Liver (tissue), 8 donors: ENCODE measurements at regions not wholly inside any gene's neighbourhood (a gene's known extent, or its start where the extent isn't known, plus 50 kb on each side); places are given as distances from the start of the nearest gene placed in this dataset.

Experiments used
- DNase-seq: peaks from one replicate; pipeline ENCODE4 v3.0.0-alpha.2; 2017; ENCODE audit warnings: low spot score
- H3K27ac ChIP-seq, 2 donors: one replicate each; pipeline ENCODE4 v1.7.0; 2013; ENCODE audit warnings: inconsistent platforms in 2 of 2, low read length in 2 of 2, control low read depth in 1 of 2, low read depth in 1 of 2, mild to moderate bottlenecking in 1 of 2
- H3K27me3 ChIP-seq, 4 donors: one replicate each; pipeline versions ENCODE4 v1.6.1 to v1.7.0; 2013; ENCODE audit warnings: low read length in 3 of 4, inconsistent platforms in 1 of 4, mild to moderate bottlenecking in 1 of 4, moderate library complexity in 1 of 4; ENCODE audit not compliant: control insufficient read depth in 4 of 4, insufficient read depth in 4 of 4
- H3K36me3 ChIP-seq, 4 donors: one replicate each; pipeline versions ENCODE4 v1.6.1 to v1.7.0; 2013; ENCODE audit warnings: low read length in 3 of 4, mild to moderate bottlenecking in 3 of 4, low read depth in 1 of 4, moderate library complexity in 1 of 4; ENCODE audit not compliant: control insufficient read depth in 4 of 4, insufficient read depth in 3 of 4
- H3K4me1 ChIP-seq, 4 donors: one replicate each; pipeline versions ENCODE4 v1.6.1 to v1.7.0; 2013; ENCODE audit warnings: low read length in 3 of 4, mild to moderate bottlenecking in 3 of 4, moderate library complexity in 1 of 4; ENCODE audit not compliant: control insufficient read depth in 4 of 4, insufficient read depth in 4 of 4
- H3K4me3 ChIP-seq, 3 donors: one replicate each; pipeline versions ENCODE4 v1.6.1 to v1.7.0; 2013; ENCODE audit warnings: low read length in 3 of 3, control low read depth in 1 of 3, low read depth in 1 of 3, mild to moderate bottlenecking in 1 of 3
- H3K9ac ChIP-seq, 2 donors: one replicate each; pipeline ENCODE4 v1.7.0; 2013; ENCODE audit warnings: low read length in 2 of 2, mild to moderate bottlenecking in 2 of 2, moderate library complexity in 2 of 2, control low read depth in 1 of 2, low read depth in 1 of 2
- H3K9me3 ChIP-seq, 4 donors: one replicate each; pipeline versions ENCODE4 v1.6.1 to v1.7.0; 2013; ENCODE audit warnings: low read length in 3 of 4; ENCODE audit not compliant: control insufficient read depth in 4 of 4
- CTCF ChIP-seq: fragments of 150-350 bp; IDR thresholded peaks from 2 replicates; pipeline ENCODE4 v1.5.1; 2017; ENCODE audit warnings: improper control_type of control experiment, low read depth, low read length; ENCODE audit not compliant: missing input control
- EGR1 ChIP-seq, 2 donors: IDR thresholded peaks; 2 replicates each; pipeline ENCODE4 v1.6.1; 2016 to 2018; ENCODE audit warnings: antibody characterized with exemption in 2 of 2, low read depth in 2 of 2
- FOXA1 ChIP-seq: IDR thresholded peaks from 2 replicates; pipeline ENCODE4 v1.6.1; 2016; ENCODE audit warnings: antibody characterized with exemption
- FOXA2 ChIP-seq: IDR thresholded peaks from 2 replicates; pipeline ENCODE4 v1.6.1; 2016; ENCODE audit warnings: antibody characterized with exemption
- GABPA ChIP-seq, 2 donors: IDR thresholded peaks in 1 of 2; conservative IDR thresholded peaks in 1 of 2; 2 replicates each; pipeline ENCODE4 v1.6.1; 2016; ENCODE audit warnings: antibody characterized with exemption in 2 of 2, mild to moderate bottlenecking in 1 of 2, moderate library complexity in 1 of 2
- HNF4A ChIP-seq, 2 donors: conservative IDR thresholded peaks; 2 replicates each; pipeline ENCODE4 v1.6.1; 2016; ENCODE audit warnings: antibody characterized with exemption in 2 of 2, mild to moderate bottlenecking in 2 of 2
- HNF4G ChIP-seq: IDR thresholded peaks from 2 replicates; pipeline ENCODE4 v1.6.1; 2016; ENCODE audit warnings: antibody characterized with exemption
- JUND ChIP-seq, 2 donors: IDR thresholded peaks; 2 replicates each; pipeline ENCODE4 v1.6.1; 2016; ENCODE audit warnings: antibody characterized with exemption in 2 of 2
- RAD21 ChIP-seq, 2 donors: IDR thresholded peaks; 2 replicates each; pipeline ENCODE4 v1.6.1; 2016; ENCODE audit warnings: antibody characterized with exemption in 2 of 2, mild to moderate bottlenecking in 2 of 2
- REST ChIP-seq: IDR thresholded peaks from 2 replicates; pipeline ENCODE4 v1.6.1; 2016; ENCODE audit warnings: antibody characterized with exemption, mild to moderate bottlenecking
- RXRA ChIP-seq, 2 donors: IDR thresholded peaks; 2 replicates each; pipeline ENCODE4 v1.6.1; 2017 to 2018; ENCODE audit warnings: antibody characterized with exemption in 2 of 2, mild to moderate bottlenecking in 1 of 2
- TAF1 ChIP-seq: conservative IDR thresholded peaks from 2 replicates; pipeline ENCODE4 v1.6.1; 2016; ENCODE audit warnings: antibody characterized with exemption, mild to moderate bottlenecking
- YY1 ChIP-seq: IDR thresholded peaks from 2 replicates; pipeline ENCODE4 v1.6.1; 2016; ENCODE audit warnings: antibody characterized with exemption, mild to moderate bottlenecking
- WGBS: extraction: QIAGEN DNeasy Blood & Tissue Kit; methylation state at CpG from one replicate; pipeline ENCODE4 v1.1.7; 2013; 5-methylcytosine and 5-hydroxymethylcytosine counted together
- TF ChIP-seq, protein P1 (sequence below): IDR thresholded peaks from 2 replicates; pipeline ENCODE4 v1.6.1; 2016; ENCODE audit warnings: antibody characterized with exemption
- TF ChIP-seq, protein P2 (sequence below): IDR thresholded peaks from 2 replicates; pipeline ENCODE4 v1.6.1; 2016; ENCODE audit warnings: antibody characterized with exemption
- donor health status: healthy.
- donor health status: healthy.
- donor health status: healthy.
- donor health status: healthy.
- donor health status: healthy.

DNA sequence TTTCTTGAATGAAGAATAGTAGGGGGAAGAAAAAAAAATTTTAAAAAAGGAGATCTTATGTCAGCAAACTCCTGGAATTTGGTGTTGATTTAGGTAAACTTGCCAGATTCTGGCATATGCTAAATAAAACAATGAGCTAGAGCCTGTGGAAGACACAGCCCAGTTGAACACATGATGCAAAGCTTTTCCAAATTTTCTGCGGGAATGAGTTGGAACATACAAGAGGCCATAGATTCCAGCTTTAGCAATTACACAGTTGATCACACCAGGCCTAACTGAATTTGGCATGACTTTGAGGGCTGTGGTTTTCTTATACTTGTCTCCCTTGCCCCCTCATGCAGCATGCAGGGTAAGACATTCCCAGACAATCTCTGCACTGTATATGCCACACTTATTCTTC lies 297.0 kb downstream of the SH3GL2 start:
- Histone ChIP-seq H3K9me3 (peaks cover 0 to 3% (median 0%) of the 10 kb centered on the region in 4 donors), H3K4me3 (no peak overlapping the region), H3K36me3 (no peaks in the 10 kb centered on the region), H3K27ac (no peak overlapping the region), H3K9ac (no peak overlapping the region), H3K27me3 (no peaks in the 10 kb centered on the region), H3K4me1 (no peaks in the 10 kb centered on the region)
- TF ChIP-seq HNF4G (no peak), CTCF (no peak), FOXA2 (no peak), GABPA (IDR thresholded peaks at IDR 0.05 in 1 of 2, conservative IDR thresholded peaks at IDR 0.05 in 1 of 2) (no peak), EGR1 (IDR thresholded peaks at IDR 0.05; ENCODE audit: low read depth in 2 of 2) (no peak)
- TF ChIP-seq, protein P1, sequence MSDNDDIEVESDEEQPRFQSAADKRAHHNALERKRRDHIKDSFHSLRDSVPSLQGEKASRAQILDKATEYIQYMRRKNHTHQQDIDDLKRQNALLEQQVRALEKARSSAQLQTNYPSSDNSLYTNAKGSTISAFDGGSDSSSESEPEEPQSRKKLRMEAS = no peak
- 99% methylated on average over 1 of the region's 1 CpG for WGBS
- no peak for DNase-seq

DNA sequence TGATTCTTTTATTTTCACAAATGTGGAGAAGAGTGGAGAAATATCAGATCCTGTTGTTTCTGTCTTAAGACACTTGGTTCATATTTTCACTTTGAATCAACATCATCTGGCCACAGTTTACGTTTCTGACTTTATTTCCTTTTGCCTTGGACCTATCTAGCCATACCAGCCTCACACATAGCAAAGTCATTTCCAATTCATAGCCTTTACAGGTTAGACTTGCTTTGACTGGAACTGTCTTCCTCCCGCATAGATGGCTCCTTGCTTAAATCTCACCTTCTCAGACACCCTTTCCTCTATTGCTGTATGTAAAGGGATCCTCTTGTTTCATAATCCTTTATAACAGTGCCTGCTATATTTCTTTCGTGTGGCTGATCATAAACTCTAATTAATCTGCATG lies 297.8 kb downstream of the SH3GL2 start:
- no peak for DNase-seq
- no peak overlapping the region for H3K4me3 ChIP-seq
- peaks cover 0 to 3% (median 0%) of the 10 kb centered on the region in 4 donors for H3K9me3 ChIP-seq
- TF ChIP-seq, protein P1 = no peak
- no peak for TF ChIP-seq FOXA2
- TF ChIP-seq HNF4A (conservative IDR thresholded peaks at IDR 0.05) = no peak
- TF ChIP-seq RAD21 (IDR thresholded peaks at IDR 0.05) = no peak
- TF ChIP-seq HNF4G = no peak
- no peak for TF ChIP-seq RXRA (IDR thresholded peaks at IDR 0.05)
- TF ChIP-seq FOXA1 = no peak
- TF ChIP-seq TAF1 = no peak
- no peak for TF ChIP-seq JUND (IDR thresholded peaks at IDR 0.05)
- no peak for TF ChIP-seq YY1
- TF ChIP-seq REST = no peak
- TF ChIP-seq, protein P2, sequence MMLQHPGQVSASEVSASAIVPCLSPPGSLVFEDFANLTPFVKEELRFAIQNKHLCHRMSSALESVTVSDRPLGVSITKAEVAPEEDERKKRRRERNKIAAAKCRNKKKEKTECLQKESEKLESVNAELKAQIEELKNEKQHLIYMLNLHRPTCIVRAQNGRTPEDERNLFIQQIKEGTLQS = no peak
- no peak overlapping the region for H3K27ac ChIP-seq
- H3K9ac ChIP-seq = no peak overlapping the region
- no peaks in the 10 kb centered on the region for H3K27me3 ChIP-seq
- H3K36me3 ChIP-seq = no peaks in the 10 kb centered on the region
- 82% methylated on average over 3 of the region's 3 CpGs for WGBS
- H3K4me1 ChIP-seq = no peaks in the 10 kb centered on the region
